NCI-H1930 (cell line): ENCODE measurements at regions not wholly inside any gene's neighbourhood (a gene's known extent, or its start where the extent isn't known, plus 50 kb on each side); places are given as distances from the start of the nearest gene placed in this dataset.
A peak's percentile ranks its signal among the peaks of the same experiment; 100 is the strongest.

Experiments used
- DNase-seq, 2 experiments: peaks; one replicate each; lab custom pipeline; 2025; lab: John Stamatoyannopoulos, UW

GRCh38 chrX:124836786-124837185 lies 482.9 kb upstream of the TEX13C start:
- DNase-seq = no peak

- DNase-seq = no peak
Measured at GRCh38 chrX:124842205-124842604, 477.5 kb upstream of the TEX13C start.

GRCh38 chrX:124860736-124861135 lies 458.9 kb upstream of the TEX13C start:
- DNase-seq = no peak

GRCh38 chrX:124862301-124862700 lies 457.4 kb upstream of the TEX13C start:
- no peak for DNase-seq

- DNase-seq = no peak
Measured at GRCh38 chrX:124863303-124863702, 456.4 kb upstream of the TEX13C start.

GRCh38 chrX:124887572-124887971 lies 432.1 kb upstream of the TEX13C start:
- DNase-seq = no peak

GRCh38 chrX:124895947-124896346 lies 423.7 kb upstream of the TEX13C start:
- DNase-seq = no peak

GRCh38 chrX:124902953-124903352 lies 416.7 kb upstream of the TEX13C start:
- DNase-seq = no peak

GRCh38 chrX:124910611-124911010 lies 409.1 kb upstream of the TEX13C start:
- no peak for DNase-seq

GRCh38 chrX:124917011-124917410 lies 402.7 kb upstream of the TEX13C start:
- no peak for DNase-seq

GRCh38 chrX:124925681-124926080 lies 394.0 kb upstream of the TEX13C start:
- peak in 1 of 2 experiments; percentile 32 for DNase-seq

- DNase-seq = peak in 1 of 2 experiments; percentile 16
Measured at GRCh38 chrX:124931241-124931640, 388.4 kb upstream of the TEX13C start.

- DNase-seq = no peak
Measured at GRCh38 chrX:124931958-124932357, 387.7 kb upstream of the TEX13C start.

GRCh38 chrX:124938715-124939114 lies 381.0 kb upstream of the TEX13C start:
- DNase-seq = no peak

GRCh38 chrX:124940531-124940930 lies 379.1 kb upstream of the TEX13C start:
- no peak for DNase-seq

GRCh38 chrX:124954402-124954801 lies 365.3 kb upstream of the TEX13C start:
- DNase-seq = no peak

GRCh38 chrX:124960454-124960853 lies 359.2 kb upstream of the TEX13C start:
- no peak for DNase-seq

- DNase-seq = no peak
Measured at GRCh38 chrX:124963717-124964116, 356.0 kb upstream of the TEX13C start, which contains the start of gene TENM1. Gene TENM1, minus strand, starts transcription at chrX:124963817.

GRCh38 chrX:124975456-124975855 lies 344.2 kb upstream of the TEX13C start:
- DNase-seq = no peak

- no peak for DNase-seq
Measured at GRCh38 chrX:124981420-124981819, 338.3 kb upstream of the TEX13C start.

- no peak for DNase-seq
Measured at GRCh38 chrX:124984140-124984813, 335.4 kb upstream of the TEX13C start.

- DNase-seq = no peak
Measured at GRCh38 chrX:124986284-124986683, 333.4 kb upstream of the TEX13C start.

GRCh38 chrX:124993735-124994134 lies 325.9 kb upstream of the TEX13C start:
- no peak for DNase-seq

- no peak for DNase-seq
Measured at GRCh38 chrX:124994404-124994803, 325.3 kb upstream of the TEX13C start.
